Kidney capillary endothelial cell (primary cell): ENCODE measurements at regions not wholly inside any gene's neighbourhood (a gene's known extent, or its start where the extent isn't known, plus 50 kb on each side); places are given as distances from the start of the nearest gene placed in this dataset.

ENCODE experiments used
- DNase-seq: peaks from one replicate; pipeline ENCODE4 v3.0.0-alpha.2; 2018; ENCODE audit warnings: low spot score

DNA sequence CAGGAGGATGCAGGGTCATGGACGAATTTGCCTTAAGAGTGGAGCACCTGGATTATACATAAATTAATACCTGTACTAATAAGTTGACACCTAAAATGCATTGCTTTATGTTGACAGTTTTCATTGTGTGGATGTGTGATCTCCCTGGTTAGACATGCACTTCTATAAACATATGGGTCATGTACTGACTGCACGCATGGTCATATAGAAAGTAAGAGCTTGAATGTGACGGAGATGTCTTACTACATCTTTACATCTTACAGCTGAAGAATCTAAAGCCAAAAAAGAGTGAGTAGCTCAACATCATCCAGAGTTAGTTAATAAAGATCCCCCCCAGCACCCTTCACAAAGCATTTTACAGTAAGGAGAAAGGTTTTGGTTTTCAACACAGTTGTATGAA, 408.4 kb upstream of the JARID2 start:
- no peak for DNase-seq

DNA sequence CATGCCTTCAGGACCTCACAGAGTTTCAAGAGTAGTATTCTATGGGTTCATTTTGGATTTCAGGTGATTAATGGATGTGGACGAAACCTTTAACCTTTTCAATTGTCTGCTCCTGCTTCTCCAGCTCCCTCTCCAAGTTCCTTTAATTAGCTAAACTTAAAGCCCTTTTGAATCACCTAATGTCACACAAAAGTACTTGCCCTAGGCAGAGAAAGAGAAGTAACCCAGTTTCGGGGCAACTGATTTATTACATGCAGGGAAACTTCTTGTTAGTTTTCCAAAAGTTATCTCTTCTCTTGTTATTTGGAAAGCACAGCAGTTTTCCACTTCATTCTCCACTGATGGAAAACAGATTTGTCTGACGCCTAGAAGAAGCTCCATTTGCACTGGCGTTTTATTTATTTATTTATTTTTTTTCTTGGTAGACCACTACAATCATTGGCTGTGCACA, 407.7 kb upstream of the JARID2 start:
- DNase-seq: no peak

GRCh38 chr6:14841901-14842421, 403.9 kb upstream of the JARID2 start:
- DNase-seq: no peak

DNA sequence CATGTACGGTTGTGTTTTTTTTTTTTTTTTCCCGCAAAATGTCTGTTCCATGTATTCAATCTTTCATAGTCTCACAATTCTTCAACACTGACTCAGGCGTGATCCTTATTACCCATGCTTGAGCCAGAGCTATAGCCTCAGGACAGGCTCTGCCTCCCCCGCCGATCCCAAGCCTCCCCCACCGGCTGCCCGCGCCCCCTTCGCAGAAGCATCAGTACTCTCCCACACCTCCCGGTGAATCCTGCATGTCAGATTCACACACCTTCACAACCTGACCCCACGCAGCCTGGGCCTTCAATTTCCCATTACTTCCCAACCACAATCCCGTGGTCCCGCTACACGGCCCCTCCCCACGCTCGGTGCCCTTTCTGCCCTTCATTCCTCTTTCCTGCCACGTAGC, 401.5 kb upstream of the JARID2 start:
- no peak for DNase-seq

GRCh38 chr6:14848019-14848418, 397.9 kb upstream of the JARID2 start:
- no peak for DNase-seq

- DNase-seq: no peak
These were observed 396.7 kb upstream of the JARID2 start for GRCh38 chr6:14849185-14849584.

DNA sequence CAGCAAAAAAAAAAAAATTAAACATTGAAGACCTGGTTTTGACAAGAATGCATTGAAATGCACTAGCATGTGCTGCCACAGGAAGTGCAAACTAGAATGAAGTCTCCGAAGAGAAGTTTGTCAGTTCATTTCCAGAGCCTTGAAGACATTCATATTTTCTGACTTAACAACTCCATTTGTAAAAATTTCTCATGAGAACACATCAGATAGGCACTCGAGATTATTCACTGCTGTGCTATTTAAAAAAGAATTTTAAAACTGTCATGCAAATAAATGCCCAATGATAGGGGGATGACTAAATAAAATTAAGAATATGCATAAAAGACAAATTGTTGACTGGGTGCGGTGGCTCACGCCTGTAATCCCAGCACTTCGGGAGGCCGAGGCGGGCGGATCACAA, 394.6 kb upstream of the JARID2 start:
- no peak for DNase-seq

GRCh38 chr6:14852375-14852774, 393.5 kb upstream of the JARID2 start:
- no peak for DNase-seq

DNA sequence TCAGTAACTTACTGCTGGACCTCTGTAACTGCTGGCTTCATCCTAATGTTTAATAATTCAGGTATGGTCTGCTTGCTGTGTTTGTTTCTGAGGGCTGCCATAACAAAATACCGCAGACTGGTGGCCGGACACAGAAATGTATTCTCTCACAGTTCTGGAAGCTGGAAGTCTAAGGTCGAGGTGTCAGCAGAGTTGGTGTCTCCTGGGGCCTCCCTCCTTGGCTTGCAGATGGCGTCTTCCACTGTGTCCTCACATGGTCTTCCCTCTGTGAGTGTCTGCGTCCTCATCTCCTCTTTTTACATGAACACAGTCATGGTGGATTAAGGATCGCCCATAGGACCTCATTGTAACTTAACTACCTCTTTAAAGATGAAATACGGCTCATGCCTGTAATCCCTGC, 389.7 kb upstream of the JARID2 start:
- DNase-seq: no peak

GRCh38 chr6:14857001-14857400, 388.9 kb upstream of the JARID2 start:
- DNase-seq: no peak

DNA sequence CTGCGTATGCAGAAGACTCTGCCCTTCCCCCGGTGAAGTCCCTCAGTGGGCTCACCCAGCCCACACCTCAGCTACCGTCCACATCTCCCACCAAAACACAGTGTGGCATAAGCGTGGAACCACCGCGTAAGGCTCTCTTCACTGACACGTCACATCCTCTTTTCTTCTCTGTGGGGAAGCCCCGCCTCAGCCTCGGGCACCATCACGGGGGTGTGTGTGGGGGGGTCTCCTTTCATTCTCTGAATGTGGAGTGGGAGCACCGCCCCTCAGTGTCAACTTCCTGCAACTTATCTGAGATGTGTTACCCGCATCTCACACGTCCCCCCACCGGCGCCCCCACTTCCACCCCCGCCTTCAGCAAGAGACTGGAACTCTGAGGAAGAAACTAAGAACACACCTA, 388.4 kb upstream of the JARID2 start:
- no peak for DNase-seq

GRCh38 chr6:14858808-14859207, 387.1 kb upstream of the JARID2 start:
- no peak for DNase-seq

- no peak for DNase-seq
These were observed 385.1 kb upstream of the JARID2 start for GRCh38 chr6:14860774-14861173.

- no peak for DNase-seq
These were observed 384.4 kb upstream of the JARID2 start for GRCh38 chr6:14861491-14861943.

DNA sequence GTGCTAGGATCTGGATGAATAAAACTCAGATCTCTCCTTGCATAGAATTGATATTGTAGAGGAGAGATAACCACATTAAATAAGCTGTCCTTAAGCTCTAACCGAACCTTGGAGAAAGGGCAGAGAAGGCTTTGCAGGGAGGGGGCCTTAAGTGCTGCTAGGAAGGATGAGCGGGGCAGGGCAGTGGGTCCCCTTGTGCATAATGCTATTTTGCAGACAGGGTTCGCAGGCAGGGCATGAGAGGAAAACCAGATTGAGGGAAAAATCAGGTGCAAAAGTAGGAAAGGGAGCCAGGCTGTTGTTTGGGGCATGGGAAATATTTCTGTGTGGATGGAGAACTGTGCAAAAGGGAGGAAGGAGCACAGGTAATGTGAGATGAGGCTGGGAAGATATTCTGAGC, 383.0 kb upstream of the JARID2 start:
- DNase-seq: no peak

DNA sequence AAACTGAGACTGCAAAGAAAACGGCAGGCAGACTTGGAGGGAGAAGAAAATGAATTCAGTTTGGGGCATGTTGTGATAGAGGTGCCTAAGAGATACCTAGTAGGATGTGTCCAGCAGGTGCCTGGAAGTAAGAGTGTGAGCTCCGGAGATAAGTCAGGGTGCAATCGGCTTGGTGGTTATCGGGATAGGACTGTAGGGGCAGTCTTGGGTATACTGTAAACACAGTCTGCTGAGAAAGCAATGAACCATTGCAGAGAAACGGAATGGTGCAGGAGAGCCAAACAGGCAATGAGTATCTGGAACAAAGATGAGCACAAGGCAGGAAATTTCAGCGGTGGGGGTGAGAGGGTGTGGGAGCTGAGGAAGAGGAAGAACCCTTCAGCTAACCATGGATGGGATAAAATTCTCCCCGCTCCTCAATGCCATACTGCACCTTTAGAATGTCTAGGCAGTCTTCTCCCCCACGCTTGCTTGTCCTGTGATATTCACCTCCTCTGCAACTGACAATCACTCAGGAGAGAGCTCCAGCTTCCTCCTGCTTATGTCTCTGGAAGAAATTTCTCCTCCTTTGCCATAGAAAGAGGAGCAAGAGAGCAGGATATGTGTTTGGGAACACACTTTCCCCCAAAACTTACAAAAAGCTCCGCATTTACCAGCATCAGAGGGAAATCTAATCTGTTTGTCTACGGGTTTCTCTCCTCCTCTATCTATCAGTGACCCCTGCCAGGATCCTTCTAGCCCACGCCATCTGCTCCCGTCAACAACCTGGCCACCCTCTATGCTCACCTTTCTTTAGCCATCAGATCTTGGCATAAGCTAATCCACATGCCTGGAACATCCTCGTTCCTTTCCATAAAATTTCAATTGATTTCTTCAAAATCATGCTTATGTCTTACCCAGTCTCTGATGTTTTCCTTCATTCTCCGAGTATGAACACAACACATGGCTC, 381.7 kb upstream of the JARID2 start:
- no peak for DNase-seq

- DNase-seq: no peak
These were observed 380.3 kb upstream of the JARID2 start for GRCh38 chr6:14865531-14866100.

DNA sequence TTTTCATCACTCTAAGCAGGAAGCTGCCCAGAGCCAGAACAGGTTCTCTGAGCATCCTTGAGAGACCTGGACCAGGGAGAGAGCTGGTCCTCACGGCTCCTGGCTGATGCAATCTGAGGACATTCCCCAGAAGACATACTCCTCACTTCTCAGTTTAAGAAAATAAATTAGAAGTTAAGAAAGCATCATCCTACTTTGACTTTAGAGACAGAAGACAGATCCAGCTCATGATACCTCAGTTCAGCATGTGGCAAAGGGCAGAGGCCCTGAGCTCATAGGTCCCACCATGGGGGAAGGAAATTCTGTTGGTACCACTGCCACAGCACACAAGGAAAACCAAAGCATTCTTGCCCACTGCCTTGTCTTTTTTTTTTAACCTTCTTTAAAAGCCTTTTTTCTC, 378.1 kb upstream of the JARID2 start:
- no peak for DNase-seq

- DNase-seq: no peak
These were observed 374.6 kb upstream of the JARID2 start for GRCh38 chr6:14871221-14871620.

- DNase-seq: no peak
These were observed 372.8 kb upstream of the JARID2 start for GRCh38 chr6:14873101-14873500.

GRCh38 chr6:14873781-14874441, 372.0 kb upstream of the JARID2 start:
- DNase-seq: no peak

GRCh38 chr6:14874975-14875480, 370.8 kb upstream of the JARID2 start:
- no peak for DNase-seq
